A549 (cell line): ENCODE measurements at regions not wholly inside any gene's neighbourhood (a gene's known extent, or its start where the extent isn't known, plus 50 kb on each side); places are given as distances from the start of the nearest gene placed in this dataset.

Experiments used
- ATAC-seq, 2 experiments: fragments of 200-7000 bp in 1 of 2; fragments of >200 bp in 1 of 2; cut with Nextera tagmentation in 1 of 2; cut with Tn5 transposase in 1 of 2; 3 replicates each; pipeline versions ENCODE4 v1.8.0 to v1.9.1; 2018 to 2020; ENCODE audit warnings: mild to moderate bottlenecking in 1 of 2, moderate library complexity in 1 of 2
- CTCF ChIA-PET: fragments of 300-600 bp; sonication (Branson Sonifier 250); formaldehyde crosslinking; extraction: SDS; loops from one replicate; lab custom pipeline; 2021; ENCODE audit warnings: antibody characterized with exemption, inconsistent platforms; lab: Yijun Ruan, JAX
- POLR2A ChIA-PET: fragments of 350-600 bp; formaldehyde crosslinking; extraction: SDS; loops from one replicate; lab custom pipeline; 2021; ENCODE audit warnings: antibody characterized with exemption, inconsistent platforms; lab: Yijun Ruan, JAX
- DNase-seq, 2 experiments: peaks; one replicate each; pipeline versions ENCODE4 v3.0.0 to v3.0.0-alpha.2; 2011 to 2016; ENCODE audit warnings: low read depth in 1 of 2, low spot score in 1 of 2
- FAIRE-seq: peaks from 2 replicates; lab custom pipeline; 2011; peaks lifted over from hg19 to GRCh38; lab: Jason Lieb, UNC
- H3K27ac ChIP-seq, 2 experiments: fragments of >200 bp; sonication (Bioruptor Twin); formaldehyde crosslinking; 3 replicates each; pipeline ENCODE4 v1.5.1; 2016 to 2017
- H3K4me1 ChIP-seq: fragments of >200 bp; sonication (Bioruptor Twin); formaldehyde crosslinking; 3 replicates; pipeline ENCODE4 v1.6.1; 2016
- H3K4me2 ChIP-seq: fragments of >200 bp; sonication (Bioruptor Twin); formaldehyde crosslinking; 3 replicates; pipeline ENCODE4 v1.6.1; 2016
- H3K4me3 ChIP-seq: fragments of >200 bp; sonication (Bioruptor Twin); formaldehyde crosslinking; 3 replicates; pipeline ENCODE4 v1.5.1; 2016
- H3K9me3 ChIP-seq: fragments of >200 bp; sonication (Bioruptor Twin); formaldehyde crosslinking; 3 replicates; pipeline ENCODE4 v1.6.1; 2016
- EHF ChIP-seq: fragments of 250-450 bp; sonication (Bioruptor Pico); IDR thresholded peaks from 2 replicates; pipeline ENCODE4 v1.5.0; 2020; ENCODE audit warnings: mild to moderate bottlenecking
- FOSB ChIP-seq: fragments of 250-450 bp; sonication (Bioruptor Pico); IDR thresholded peaks from 2 replicates; pipeline ENCODE4 v1.5.0; 2020; ENCODE audit warnings: mild to moderate bottlenecking, moderate library complexity
- FOSL2 ChIP-seq, 2 experiments: fragments of 450-650 bp in 1 of 2; fragments of >200 bp in 1 of 2; sonication (Bioruptor Twin) in 1 of 2; formaldehyde crosslinking; IDR thresholded peaks; 2 replicates each; pipeline versions ENCODE4 v1.5.0 to v1.6.1; 2016 to 2020; ENCODE audit warnings: mild to moderate bottlenecking in 1 of 2, moderate library complexity in 1 of 2
- FOXS1 ChIP-seq: fragments of 250-450 bp; sonication (Bioruptor Pico); IDR thresholded peaks from 2 replicates; pipeline ENCODE4 v1.5.0; 2020; ENCODE audit warnings: mild to moderate bottlenecking, moderate library complexity
- GATA3 ChIP-seq: IDR thresholded peaks from 2 replicates; pipeline ENCODE4 v1.6.1; 2012; ENCODE audit warnings: borderline replicate concordance
- HEYL ChIP-seq: fragments of 250-450 bp; sonication (Bioruptor Pico); IDR thresholded peaks from 2 replicates; pipeline ENCODE4 v1.8.0; 2021; ENCODE audit warnings: mild to moderate bottlenecking, moderate library complexity
- HOXA7 ChIP-seq: fragments of 250-450 bp; sonication (Bioruptor Pico); IDR thresholded peaks from 2 replicates; pipeline ENCODE4 v1.5.0; 2020; ENCODE audit warnings: mild to moderate bottlenecking, moderate library complexity
- MAFK ChIP-seq: fragments of 450-650 bp; IDR thresholded peaks from 2 replicates; pipeline ENCODE4 v1.6.1; 2014; ENCODE audit not compliant: partially characterized antibody
- MAX ChIP-seq: IDR thresholded peaks from 2 replicates; pipeline ENCODE4 v1.6.1; 2012
- POLR2A ChIP-seq: IDR thresholded peaks from 2 replicates; pipeline ENCODE4 v1.6.1; 2012; ENCODE audit warnings: mild to moderate bottlenecking, low read length
- RAD21 ChIP-seq, 2 experiments: fragments of >200 bp in 1 of 2; sonication (Bioruptor Twin) in 1 of 2; formaldehyde crosslinking in 1 of 2; IDR thresholded peaks in 1 of 2; conservative IDR thresholded peaks in 1 of 2; 2 replicates in 1 of 2; 3 replicates in 1 of 2; pipeline ENCODE4 v1.6.1; 2012 to 2018; ENCODE audit warnings: inconsistent platforms in 1 of 2
- TP53 ChIP-seq: fragments of 250-450 bp; sonication (Bioruptor Pico); IDR thresholded peaks from 2 replicates; pipeline ENCODE4 v1.5.0; 2021; ENCODE audit warnings: mild to moderate bottlenecking, moderate library complexity
- USF2 ChIP-seq: fragments of 450-650 bp; IDR thresholded peaks from 2 replicates; pipeline ENCODE4 v1.6.1; 2014; ENCODE audit warnings: antibody characterized with exemption
- ZNF302 ChIP-seq: fragments of 250-450 bp; sonication (Bioruptor Pico); IDR thresholded peaks from 2 replicates; pipeline ENCODE4 v1.9.0; 2021; ENCODE audit warnings: inconsistent platforms, mild to moderate bottlenecking, moderate library complexity
- ZSCAN20 ChIP-seq: fragments of 250-450 bp; sonication (Bioruptor Pico); IDR thresholded peaks from 2 replicates; pipeline ENCODE4 v1.8.0; 2022; ENCODE audit warnings: mild to moderate bottlenecking, moderate library complexity
- WGBS: methylation state at CpG from one replicate; pipeline ENCODE4 v1.1.6; 2017; ENCODE audit errors: missing lambda C conversion rate; 5-methylcytosine and 5-hydroxymethylcytosine counted together
- TF ChIP-seq, protein P1 (sequence below): fragments of >200 bp; sonication (Bioruptor Twin); formaldehyde crosslinking; IDR thresholded peaks from 3 replicates; pipeline ENCODE4 v1.5.1; 2016
- TF ChIP-seq, protein P2 (sequence below): fragments of 250-450 bp; sonication (Bioruptor Pico); IDR thresholded peaks from 2 replicates; pipeline ENCODE4 v1.5.0; 2020; ENCODE audit warnings: low read depth, mild to moderate bottlenecking, moderate library complexity

- Histone ChIP-seq H3K4me3 (no peak overlapping the region), H3K4me2 (no peak overlapping the region), H3K9me3 (no peaks in the 10 kb centered on the region), H3K27ac (no peak overlapping the region), H3K4me1 (no peaks in the 10 kb centered on the region)
- DNase-seq, result no peak
- POLR2A ChIA-PET, result no interaction called here
- CTCF ChIA-PET, result no interaction called here
- no peak for FAIRE-seq
- no peak for ATAC-seq
- TF ChIP-seq FOSL2 (IDR thresholded peaks at IDR 0.05) (no peak), FOSL2 (CRISPR knock-in tag; IDR thresholded peaks at IDR 0.05) (0 out of 2 replicates have a peak, but pooled peaks have one; percentile 4)
- TF ChIP-seq, protein P1, sequence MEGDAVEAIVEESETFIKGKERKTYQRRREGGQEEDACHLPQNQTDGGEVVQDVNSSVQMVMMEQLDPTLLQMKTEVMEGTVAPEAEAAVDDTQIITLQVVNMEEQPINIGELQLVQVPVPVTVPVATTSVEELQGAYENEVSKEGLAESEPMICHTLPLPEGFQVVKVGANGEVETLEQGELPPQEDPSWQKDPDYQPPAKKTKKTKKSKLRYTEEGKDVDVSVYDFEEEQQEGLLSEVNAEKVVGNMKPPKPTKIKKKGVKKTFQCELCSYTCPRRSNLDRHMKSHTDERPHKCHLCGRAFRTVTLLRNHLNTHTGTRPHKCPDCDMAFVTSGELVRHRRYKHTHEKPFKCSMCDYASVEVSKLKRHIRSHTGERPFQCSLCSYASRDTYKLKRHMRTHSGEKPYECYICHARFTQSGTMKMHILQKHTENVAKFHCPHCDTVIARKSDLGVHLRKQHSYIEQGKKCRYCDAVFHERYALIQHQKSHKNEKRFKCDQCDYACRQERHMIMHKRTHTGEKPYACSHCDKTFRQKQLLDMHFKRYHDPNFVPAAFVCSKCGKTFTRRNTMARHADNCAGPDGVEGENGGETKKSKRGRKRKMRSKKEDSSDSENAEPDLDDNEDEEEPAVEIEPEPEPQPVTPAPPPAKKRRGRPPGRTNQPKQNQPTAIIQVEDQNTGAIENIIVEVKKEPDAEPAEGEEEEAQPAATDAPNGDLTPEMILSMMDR, result no peak
These were observed 342.3 kb upstream of the GRID2 start for GRCh38 chr4:91961504-91961903.

GRCh38 chr4:91963486-91963885, 340.3 kb upstream of the GRID2 start:
- Histone ChIP-seq H3K27ac (no peak overlapping the region), H3K4me3 (no peak overlapping the region), H3K4me1 (no peaks in the 10 kb centered on the region), H3K4me2 (no peak overlapping the region), H3K9me3 (no peaks in the 10 kb centered on the region)
- 0% methylated on average over 3 of the region's 3 CpGs for WGBS
- FAIRE-seq (no peak), ATAC-seq (no peak), DNase-seq (no peak)
- ChIA-PET POLR2A (no interaction called here), CTCF (no interaction called here)
- TF ChIP-seq GATA3, result no peak
- TF ChIP-seq EHF (CRISPR knock-in tag), result no peak
- no peak for TF ChIP-seq POLR2A
- no peak for TF ChIP-seq TP53 (CRISPR knock-in tag)
- TF ChIP-seq ZNF302, result no peak
- no peak for TF ChIP-seq FOXS1 (CRISPR knock-in tag)
- TF ChIP-seq USF2, result no peak
- TF ChIP-seq HOXA7 (CRISPR knock-in tag), result no peak
- TF ChIP-seq HEYL (CRISPR knock-in tag), result no peak
- no peak for TF ChIP-seq ZSCAN20 (CRISPR knock-in tag)
- no peak for TF ChIP-seq MAFK
- TF ChIP-seq FOSL2 (IDR thresholded peaks at IDR 0.05), result no peak
- no peak for TF ChIP-seq FOSL2 (CRISPR knock-in tag; IDR thresholded peaks at IDR 0.05)
- no peak for TF ChIP-seq FOSB (CRISPR knock-in tag)
- TF ChIP-seq, protein P2, sequence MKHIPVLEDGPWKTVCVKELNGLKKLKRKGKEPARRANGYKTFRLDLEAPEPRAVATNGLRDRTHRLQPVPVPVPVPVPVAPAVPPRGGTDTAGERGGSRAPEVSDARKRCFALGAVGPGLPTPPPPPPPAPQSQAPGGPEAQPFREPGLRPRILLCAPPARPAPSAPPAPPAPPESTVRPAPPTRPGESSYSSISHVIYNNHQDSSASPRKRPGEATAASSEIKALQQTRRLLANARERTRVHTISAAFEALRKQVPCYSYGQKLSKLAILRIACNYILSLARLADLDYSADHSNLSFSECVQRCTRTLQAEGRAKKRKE (CRISPR knock-in tag), result no peak
- TF ChIP-seq MAX, result no peak

DNA sequence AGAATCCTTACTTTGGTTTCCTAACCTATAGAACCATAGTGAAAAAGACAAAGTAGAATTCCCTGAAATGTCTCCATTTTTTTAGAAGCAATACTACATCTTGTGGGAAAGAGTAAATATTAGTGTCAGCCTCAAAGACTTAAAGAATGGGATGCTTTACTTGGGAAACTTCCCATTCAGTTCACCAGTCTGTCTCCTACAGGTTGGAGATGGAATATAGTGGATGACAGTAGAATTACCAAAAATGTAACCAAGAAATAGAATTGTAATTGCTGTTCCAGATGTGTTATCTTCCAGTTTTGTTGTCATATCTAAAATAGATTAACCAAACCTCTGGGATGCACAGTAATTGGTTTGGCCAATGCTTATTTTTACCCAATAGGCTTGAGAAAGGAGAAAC, 338.6 kb upstream of the GRID2 start:
- ATAC-seq (no peak), FAIRE-seq (no peak), DNase-seq (no peak)
- TF ChIP-seq, protein P2 (CRISPR knock-in tag), result no peak
- TF ChIP-seq RAD21 (conservative IDR thresholded peaks at IDR 0.05 in 1 of 2, IDR thresholded peaks at IDR 0.05 in 1 of 2), result 0 out of 5 replicates have a peak, but pooled peaks of 1 of the 2 experiments have one; percentile 4
- H3K27ac ChIP-seq, result no peak overlapping the region
- no peaks in the 10 kb centered on the region for H3K9me3 ChIP-seq
- no peaks in the 10 kb centered on the region for H3K4me1 ChIP-seq
- ChIA-PET POLR2A (no interaction called here), CTCF (no interaction called here)
- H3K4me3 ChIP-seq, result no peak overlapping the region
- no peak overlapping the region for H3K4me2 ChIP-seq
